Neural crest cell (in vitro differentiated cells): ENCODE measurements at regions not wholly inside any gene's neighbourhood (a gene's known extent, or its start where the extent isn't known, plus 50 kb on each side); places are given as distances from the start of the nearest gene placed in this dataset.

Experiments used
- DNase-seq: peaks from one replicate; pipeline ENCODE4 v3.0.0; 2021; ENCODE audit warnings: low read depth, mixed read lengths, low spot score
- H3K27ac Mint-ChIP-seq: one replicate; pipeline ENCODE4 v1.8.0; 2021; ENCODE audit warnings: mild to moderate bottlenecking, mixed read lengths; ENCODE audit not compliant: unreplicated experiment
- H3K27me3 Mint-ChIP-seq: 2 replicates; pipeline ENCODE4 v1.8.0; 2021; ENCODE audit warnings: low read depth, mild to moderate bottlenecking, mixed read lengths
- H3K36me3 Mint-ChIP-seq: 2 replicates; pipeline ENCODE4 v1.8.0; 2021; ENCODE audit warnings: low read depth, mild to moderate bottlenecking, mixed read lengths
- H3K4me1 Mint-ChIP-seq: 2 replicates; pipeline ENCODE4 v1.8.0; 2021; ENCODE audit warnings: mixed read lengths
- H3K4me3 Mint-ChIP-seq: one replicate; pipeline ENCODE4 v1.8.0; 2021; ENCODE audit warnings: mild to moderate bottlenecking, mixed read lengths
- H3K9me3 Mint-ChIP-seq: 2 replicates; pipeline ENCODE4 v1.8.0; 2021; ENCODE audit warnings: mixed read lengths
- TF ChIP-seq, protein P1 (sequence below): fragments of 200-600 bp; sonication (generic); conservative IDR thresholded peaks from 2 replicates; pipeline ENCODE4 v1.5.0; 2021; ENCODE audit warnings: antibody characterized with exemption, mild to moderate bottlenecking

DNA sequence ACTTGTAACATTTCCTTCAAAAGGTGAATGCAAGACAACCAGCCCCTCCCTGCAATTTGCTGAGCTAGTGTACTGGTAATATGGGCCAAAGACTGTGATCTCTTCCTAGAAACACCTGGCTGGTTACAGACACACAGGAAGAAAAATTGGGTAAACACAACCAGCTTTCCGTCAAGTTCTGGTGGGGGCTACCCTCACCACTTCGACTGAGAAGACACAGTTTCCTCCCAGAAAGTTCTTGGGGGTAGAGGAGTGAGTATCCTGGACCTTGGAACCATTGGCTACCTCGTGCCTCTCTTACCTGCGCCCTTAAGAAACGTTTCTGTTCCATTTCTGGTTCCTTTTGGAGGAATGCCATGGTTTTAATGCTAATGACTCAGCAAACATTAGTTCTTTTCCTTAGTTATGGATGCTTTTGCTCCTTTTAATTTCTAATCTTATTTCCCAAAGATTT lies 120.9 kb upstream of the DLX2 start:
- Mint-ChIP-seq H3K4me3 (no peak overlapping the region), H3K9me3 (no peaks in the 10 kb centered on the region), H3K27me3 (no peaks in the 10 kb centered on the region), H3K36me3 (no peaks in the 10 kb centered on the region), H3K4me1 (no peaks in the 10 kb centered on the region), H3K27ac (no peak overlapping the region)
- TF ChIP-seq, protein P1, sequence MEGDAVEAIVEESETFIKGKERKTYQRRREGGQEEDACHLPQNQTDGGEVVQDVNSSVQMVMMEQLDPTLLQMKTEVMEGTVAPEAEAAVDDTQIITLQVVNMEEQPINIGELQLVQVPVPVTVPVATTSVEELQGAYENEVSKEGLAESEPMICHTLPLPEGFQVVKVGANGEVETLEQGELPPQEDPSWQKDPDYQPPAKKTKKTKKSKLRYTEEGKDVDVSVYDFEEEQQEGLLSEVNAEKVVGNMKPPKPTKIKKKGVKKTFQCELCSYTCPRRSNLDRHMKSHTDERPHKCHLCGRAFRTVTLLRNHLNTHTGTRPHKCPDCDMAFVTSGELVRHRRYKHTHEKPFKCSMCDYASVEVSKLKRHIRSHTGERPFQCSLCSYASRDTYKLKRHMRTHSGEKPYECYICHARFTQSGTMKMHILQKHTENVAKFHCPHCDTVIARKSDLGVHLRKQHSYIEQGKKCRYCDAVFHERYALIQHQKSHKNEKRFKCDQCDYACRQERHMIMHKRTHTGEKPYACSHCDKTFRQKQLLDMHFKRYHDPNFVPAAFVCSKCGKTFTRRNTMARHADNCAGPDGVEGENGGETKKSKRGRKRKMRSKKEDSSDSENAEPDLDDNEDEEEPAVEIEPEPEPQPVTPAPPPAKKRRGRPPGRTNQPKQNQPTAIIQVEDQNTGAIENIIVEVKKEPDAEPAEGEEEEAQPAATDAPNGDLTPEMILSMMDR = no peak
- DNase-seq = no peak

DNA sequence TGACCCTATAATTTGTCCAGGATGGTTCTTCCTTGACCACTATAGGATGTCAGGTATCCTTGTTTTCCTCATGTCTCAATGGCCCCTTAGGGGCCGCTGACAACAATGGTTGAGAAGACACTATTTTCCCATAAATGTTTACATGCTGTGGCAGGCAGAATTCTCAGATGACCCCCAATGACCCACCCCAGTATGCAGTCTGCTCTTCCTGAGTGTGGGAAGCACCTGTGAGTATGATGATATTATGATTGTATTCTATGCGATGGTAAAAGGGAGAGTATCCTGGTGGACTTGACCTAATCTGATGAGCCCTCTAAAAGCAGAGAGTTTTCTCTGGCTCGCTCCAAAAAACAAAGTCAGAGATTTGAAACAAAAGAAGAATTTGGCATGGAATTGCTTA lies 123.1 kb upstream of the DLX2 start:
- Mint-ChIP-seq H3K27ac (no peak overlapping the region), H3K4me3 (no peak overlapping the region), H3K27me3 (no peaks in the 10 kb centered on the region), H3K36me3 (no peaks in the 10 kb centered on the region), H3K9me3 (no peaks in the 10 kb centered on the region), H3K4me1 (no peaks in the 10 kb centered on the region)
- DNase-seq = no peak
- TF ChIP-seq, protein P1 = no peak

DNA sequence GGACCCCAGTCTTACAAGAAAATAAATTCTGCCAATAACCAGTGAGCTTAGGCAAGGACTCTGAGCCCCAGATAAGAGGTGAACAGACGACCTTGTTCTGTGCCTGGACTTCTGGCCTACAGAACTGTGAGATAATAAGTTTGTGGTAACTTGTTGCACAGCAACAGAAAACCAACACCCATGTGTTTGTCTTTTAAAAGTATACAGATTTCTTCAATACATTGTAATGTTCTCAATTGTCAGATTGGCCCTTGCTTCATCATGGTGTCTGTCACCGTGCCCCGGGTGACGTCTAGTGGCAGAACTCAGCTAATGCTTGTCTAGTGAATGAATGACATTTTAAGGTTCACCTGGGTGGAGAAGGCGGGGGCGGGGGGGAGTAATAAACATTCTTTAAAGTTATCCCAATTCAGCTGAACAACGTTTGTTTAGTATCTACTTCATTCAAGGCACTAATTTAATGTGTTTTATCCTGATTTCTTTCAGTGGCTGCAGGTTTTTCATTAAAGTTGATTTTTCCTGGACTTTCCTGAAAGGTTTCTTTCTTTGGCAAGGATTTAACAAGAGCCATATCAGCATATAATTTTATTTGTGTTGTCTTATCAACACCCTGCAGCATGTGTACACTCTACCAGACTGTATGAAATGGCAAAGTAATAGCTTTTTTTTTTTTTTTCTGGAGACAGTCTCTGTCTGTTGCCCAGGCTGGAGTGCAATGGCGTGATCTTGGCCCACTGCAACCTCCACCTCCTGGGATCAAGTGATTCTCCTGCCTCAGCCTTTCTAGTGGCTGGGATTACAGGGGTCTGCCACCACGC lies 123.8 kb upstream of the DLX2 start:
- Mint-ChIP-seq H3K4me3 (no peak overlapping the region), H3K27me3 (no peaks in the 10 kb centered on the region), H3K36me3 (no peaks in the 10 kb centered on the region), H3K4me1 (no peaks in the 10 kb centered on the region), H3K9me3 (no peaks in the 10 kb centered on the region), H3K27ac (no peak overlapping the region)
- TF ChIP-seq, protein P1 = no peak
- DNase-seq = no peak

DNA sequence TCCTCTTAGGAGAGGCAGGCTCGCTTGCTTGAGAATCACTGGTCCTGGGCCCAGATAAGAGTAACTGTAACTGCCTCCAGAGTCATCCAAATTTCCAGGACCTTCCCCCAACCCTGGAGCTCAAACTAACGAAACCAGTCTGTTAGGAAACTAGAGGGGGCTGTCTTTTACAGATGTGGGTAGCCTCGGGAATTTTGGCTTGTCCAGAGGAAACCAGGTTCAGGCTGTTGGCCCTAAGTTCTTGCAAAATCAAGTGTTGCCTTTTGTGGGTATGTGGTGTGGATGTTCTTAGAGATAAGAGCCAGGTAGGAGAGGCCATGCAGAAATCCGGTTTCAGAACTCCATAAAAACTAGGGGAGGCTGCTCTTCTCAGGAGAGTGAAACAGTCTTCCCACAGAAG lies 125.0 kb upstream of the DLX2 start:
- no peaks in the 10 kb centered on the region for H3K27me3 Mint-ChIP-seq
- H3K9me3 Mint-ChIP-seq = no peaks in the 10 kb centered on the region
- H3K4me3 Mint-ChIP-seq = no peak overlapping the region
- no peak for DNase-seq
- TF ChIP-seq, protein P1 = no peak
- H3K27ac Mint-ChIP-seq = no peak overlapping the region
- peaks cover 3% of the 10 kb centered on the region for H3K4me1 Mint-ChIP-seq
- H3K36me3 Mint-ChIP-seq = no peaks in the 10 kb centered on the region

DNA sequence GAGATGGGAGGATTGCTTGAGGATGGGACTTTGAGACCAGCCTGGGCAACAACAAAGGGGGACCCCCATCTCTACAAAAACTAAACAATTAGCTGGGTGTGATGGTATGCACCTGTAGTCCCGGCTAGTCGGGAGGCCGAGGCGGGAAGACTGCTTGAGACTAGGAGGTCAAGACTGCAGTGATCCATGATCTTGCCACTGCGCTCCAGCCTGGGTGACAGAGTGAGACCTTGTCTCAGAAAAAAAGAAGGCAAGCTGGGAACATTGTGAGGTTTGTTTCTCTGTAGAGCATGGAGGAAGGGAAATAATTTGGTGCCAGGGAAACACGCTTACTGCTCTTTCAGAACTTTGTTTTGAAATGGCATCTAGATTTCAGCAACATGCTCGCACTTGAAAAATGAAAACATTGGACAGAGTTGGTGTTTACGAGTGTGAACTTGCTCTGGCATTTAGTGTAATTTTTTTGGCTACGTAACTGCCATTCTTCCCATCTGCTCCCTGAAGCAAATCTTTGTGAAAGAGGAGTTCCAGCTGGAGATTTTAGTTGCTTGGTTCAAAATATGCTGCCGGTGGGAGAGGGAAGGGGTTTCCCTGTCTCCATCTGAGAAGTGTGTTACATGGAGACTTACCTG lies 125.6 kb upstream of the DLX2 start:
- no peak overlapping the region for H3K27ac Mint-ChIP-seq
- no peaks in the 10 kb centered on the region for H3K36me3 Mint-ChIP-seq
- no peaks in the 10 kb centered on the region for H3K9me3 Mint-ChIP-seq
- TF ChIP-seq, protein P1 = no peak
- no peak overlapping the region for H3K4me3 Mint-ChIP-seq
- DNase-seq = no peak
- H3K27me3 Mint-ChIP-seq = peaks cover 3% of the 10 kb centered on the region
- H3K4me1 Mint-ChIP-seq = peaks cover 6% of the 10 kb centered on the region
